ENCODE measurements at regions not wholly inside any gene's neighbourhood (a gene's known extent, or its start where the extent isn't known, plus 50 kb on each side); places are given as distances from the start of the nearest gene placed in this dataset.

DNA sequence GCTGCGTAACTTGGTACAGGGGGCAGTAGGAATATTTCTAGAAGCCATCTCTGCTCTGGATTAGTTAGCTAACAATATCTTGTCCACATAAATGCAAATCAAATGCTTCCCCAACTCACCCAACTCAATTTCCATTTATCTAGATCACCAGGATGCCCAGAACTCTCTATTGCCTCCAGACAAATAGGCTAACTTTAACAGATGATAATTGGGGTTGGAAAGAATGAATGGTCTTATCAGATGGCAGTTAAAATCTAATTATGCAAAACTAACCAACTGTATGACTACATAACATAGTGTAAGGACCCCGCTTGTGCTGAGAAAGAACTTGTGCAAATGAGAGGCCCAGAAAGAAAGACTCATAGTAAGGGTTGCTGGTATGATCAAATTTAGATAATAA is 1024.8 kb downstream of the PLA2G4A start:
- no peak for DNase-seq

DNA sequence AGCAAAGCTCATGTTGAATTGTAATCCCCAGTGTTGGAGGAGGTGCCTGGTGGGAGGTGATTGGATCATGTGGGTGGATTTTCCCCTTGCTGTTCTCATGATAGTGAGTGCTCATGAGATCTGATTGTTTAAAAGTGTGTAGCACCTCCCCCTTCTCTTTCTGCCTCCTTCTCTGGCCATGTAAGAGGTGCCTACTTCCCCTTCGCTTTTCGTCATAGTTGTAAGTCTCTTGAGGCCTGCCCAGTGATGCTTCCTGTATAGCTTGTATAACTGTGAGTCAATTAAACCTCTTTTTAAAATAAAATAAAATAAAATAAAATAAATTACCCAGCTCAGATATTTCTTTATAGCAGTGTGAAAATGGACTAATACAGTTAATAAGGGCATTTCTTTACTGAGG is 1025.7 kb downstream of the PLA2G4A start:
- no peak for DNase-seq

DNA sequence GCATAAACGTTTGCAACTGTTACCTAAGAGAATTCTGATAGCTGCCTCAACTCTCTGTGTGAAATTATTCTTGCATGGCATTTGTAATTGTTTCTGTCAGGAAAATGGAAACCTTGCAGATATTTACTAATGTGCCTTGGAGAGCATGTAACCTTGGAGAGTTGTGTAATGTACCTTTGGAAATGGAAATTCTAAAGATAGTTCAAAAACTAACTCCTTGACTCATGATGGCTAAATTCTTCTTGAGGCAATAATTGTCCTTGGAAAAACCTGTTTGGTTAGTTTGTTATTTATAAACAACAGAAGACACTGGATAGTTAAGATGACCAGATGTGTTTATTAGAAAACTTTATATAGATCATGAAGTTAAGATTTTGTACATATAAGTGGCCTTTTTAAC is 1033.8 kb downstream of the PLA2G4A start:
- DNase-seq: no peak

DNA sequence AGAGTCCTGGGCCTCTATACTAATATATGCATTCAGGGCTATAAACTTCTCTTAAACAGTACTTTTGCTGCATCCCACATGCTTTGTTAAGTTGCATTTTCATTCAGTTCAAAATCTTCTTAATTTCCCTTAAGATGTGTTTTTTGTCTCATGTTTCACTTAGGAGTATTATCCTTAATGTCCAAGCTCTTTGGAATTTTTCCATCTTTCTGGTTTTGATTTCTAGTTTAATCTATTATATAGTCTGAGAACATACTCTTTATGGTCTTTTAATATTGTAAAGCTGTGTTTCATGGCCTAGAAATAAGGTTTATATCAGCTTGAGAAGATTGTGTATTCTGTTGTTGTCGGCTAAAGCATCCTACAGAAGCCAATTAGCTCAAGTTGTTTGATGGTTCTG is 1041.8 kb downstream of the PLA2G4A start:
- no peak for DNase-seq

DNA sequence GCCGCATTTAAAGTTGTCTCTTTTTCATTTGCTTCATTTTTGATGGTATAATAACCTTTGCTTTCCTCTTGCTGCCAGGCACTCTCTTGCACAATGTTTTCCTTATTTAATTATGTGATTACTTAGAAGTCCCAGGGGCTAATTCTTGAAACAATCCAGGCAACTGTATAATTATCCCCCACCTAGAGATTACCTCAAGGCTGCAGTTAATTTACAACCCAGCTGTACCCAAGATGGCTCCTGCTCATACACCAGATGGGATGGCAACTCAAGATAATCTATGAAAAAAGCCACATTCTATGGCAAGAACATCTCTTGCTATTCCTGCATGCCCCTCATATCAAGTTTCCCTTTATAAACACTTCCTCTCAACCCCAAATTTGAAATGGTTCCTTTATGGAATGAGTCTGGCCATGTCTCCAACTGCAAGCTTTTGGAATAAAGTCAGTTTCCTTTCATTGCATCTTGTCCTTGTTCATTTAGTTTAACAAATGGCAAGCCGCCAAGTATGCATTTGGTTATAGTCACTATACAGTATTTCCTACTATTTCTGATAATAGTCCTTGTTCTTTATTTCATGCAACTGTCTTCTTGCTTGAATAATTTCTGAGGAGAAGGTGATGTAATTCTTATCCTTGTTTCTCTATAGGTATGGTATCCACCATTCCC is 1042.6 kb downstream of the PLA2G4A start:
- no peak for DNase-seq

DNA sequence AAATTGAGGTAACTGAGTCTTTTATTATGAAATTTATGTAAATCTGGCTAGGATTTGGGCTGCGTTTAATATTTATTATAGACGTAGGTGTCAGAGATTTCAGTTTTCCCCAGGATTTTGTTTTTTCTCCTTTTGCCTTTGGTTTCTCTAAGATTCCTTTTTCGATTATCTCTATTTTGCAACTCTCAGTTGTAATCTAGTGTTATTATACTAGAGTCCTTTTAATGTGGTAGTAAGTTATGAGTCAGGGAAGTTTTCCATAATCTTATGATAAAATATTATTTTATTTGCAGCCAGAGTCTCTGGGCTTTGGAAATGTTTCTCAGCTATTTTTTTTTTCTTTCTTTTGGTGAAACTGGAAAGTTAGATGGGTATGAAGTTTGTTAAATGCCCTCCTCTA is 1043.8 kb downstream of the PLA2G4A start:
- DNase-seq: no peak

DNA sequence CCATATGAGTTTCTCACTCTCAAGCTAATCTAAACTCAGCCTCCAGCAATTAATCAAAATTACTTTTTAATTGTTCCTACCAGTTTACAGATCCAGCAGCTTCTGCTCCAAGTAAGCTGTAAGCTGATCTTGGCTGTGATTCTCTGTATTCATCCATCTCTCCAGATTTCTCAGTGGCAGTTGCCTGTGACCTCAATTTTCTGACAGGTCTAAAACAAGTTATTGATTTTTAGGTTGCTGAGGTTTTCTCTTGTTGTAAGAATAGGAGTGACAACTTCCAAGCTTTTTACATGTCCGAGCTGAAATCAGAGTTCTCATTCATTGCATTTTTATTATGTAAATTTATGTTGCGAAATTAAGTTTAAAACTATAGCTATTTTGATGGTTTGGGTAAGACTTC is 1044.4 kb downstream of the PLA2G4A start:
- DNase-seq: no peak

DNA sequence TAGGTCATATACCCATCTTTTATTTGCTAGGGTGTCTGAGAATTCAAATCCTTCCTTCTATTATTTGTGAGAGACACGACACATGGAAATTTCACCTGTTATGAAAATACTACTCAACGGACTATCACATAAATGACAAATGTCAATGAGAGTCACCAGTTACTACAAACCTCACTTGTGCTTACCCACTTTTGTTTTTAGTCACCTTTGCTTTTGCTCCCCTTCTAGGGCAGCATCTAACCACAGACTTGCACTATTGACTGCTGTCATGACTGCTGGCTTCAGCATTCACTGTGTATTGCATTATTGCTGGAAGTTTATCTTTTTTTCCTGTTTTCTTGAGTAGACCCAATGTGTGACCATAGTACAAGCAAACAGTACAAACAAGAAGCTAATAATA is 1048.0 kb downstream of the PLA2G4A start:
- no peak for DNase-seq

DNA sequence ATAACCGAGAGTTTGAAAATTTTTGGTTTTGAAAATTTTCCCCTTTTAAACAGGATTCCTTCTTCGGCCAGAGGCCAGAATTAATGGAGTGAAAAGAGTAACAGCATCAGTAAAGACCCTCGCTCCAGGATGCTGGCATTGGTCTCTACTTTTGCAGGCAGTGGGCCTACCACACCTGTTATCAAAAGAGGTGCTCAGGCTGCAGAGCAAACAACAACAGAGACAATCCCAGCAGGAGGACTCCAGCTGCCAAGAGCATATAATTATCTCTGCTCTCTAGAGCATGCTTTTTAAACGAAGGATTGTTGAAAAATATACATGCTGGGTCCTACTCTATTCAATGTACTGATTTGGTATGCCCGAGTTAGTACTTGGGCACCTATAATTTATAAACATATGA is 1048.5 kb downstream of the PLA2G4A start:
- no peak for DNase-seq

DNA sequence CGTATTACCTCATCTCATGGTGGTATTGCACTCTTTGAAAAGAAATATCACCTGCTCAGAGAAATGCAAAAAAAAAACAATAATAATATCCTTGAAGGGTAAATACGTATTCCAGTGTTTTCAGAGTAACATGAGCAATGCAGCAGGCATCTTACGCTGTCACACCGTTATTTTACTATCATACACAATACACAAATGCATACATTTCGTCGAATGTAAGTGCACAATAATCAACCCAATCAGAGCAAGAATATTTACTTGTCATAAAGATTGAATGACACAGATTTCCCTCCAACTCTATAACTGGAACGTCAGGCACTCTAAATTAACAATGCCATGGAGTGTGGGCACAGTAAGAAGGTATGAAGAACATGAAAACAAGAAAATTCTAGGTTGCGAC is 1050.1 kb downstream of the PLA2G4A start:
- no peak for DNase-seq

DNA sequence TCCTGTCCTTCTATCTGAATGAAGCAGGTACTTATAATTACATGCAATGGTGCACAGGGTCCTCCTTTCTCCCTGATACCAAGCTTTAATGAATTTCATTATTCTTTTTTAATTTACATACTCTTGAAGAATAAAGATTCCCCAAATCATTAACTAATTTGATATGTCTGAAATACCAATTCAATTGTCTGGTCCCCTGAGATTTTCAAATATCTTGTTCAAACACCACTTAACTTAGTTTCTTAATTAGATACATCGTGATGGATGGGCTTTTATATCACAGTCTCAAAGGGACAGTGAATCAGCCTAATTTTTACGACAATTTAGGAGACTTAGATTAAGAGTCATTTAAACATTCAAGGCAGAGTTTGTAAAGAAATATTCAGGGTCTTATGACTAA is 1054.6 kb downstream of the PLA2G4A start:
- DNase-seq: no peak

DNA sequence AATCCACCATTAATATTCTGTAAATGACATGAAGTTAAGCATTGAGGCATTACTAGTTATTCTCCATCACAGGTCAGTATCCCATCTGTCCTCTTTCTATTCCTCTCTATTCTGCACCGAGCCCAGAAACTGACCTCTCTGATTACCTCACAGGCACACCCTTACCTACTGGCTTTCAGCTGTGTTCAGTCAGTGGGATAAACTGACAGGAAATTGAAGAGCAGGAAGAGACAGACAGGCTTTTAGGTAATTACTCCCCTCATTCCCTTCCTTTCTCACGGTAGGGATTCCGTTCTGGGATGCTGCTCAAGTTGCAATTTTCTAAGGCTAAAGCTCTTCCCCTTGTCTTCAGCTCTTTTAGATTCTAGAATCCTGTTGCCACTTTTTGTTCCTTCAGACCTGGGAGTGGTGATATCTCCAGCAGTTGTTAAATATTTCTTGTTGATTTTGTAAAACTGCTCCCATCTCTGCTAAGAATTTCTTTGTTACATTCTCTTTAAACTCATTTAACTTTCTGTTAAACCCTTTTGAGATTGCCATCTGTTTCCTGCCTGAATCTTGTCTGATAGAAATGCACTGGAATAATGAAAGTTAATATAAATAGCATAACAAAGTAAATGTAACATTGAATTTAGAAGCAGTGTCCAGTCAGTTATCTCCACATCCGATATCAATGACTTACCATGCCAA is 1063.4 kb downstream of the PLA2G4A start:
- DNase-seq: no peak

DNA sequence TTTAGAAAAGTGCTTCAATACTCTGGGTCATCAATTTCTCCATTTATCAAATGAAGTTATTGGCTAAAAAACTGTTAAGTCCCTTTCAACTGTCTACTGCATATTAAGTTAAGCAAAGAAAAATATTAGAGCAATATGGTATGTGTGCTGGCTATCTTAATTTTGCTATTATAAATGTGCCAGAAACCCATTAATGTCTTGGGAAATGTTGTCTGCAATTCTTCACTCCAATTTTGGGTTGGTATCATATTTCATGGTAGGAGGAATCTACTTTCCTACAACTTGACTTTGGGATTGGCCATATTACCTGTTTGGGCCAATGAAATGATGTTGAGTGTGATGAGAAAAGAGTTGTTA is 1063.9 kb downstream of the PLA2G4A start:
- DNase-seq: no peak

DNA sequence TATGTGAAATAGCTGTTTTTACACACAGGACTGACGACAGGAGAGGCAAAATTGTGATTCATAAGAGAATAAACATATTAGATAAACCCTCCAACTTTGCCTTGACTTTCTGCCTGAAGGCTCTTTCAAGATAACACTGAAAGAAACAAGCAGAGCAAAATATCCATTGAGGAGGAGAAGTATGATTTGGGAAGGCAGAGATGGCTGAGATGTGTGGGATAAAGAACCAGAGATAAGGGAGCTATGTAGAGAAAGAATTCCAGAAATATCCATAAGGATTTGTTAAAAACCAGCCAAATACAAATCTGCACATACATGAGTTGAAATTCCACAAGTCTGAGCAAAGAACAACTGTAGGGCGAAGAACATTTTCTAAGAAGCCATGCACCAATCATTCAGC is 1064.7 kb downstream of the PLA2G4A start:
- DNase-seq: no peak

DNA sequence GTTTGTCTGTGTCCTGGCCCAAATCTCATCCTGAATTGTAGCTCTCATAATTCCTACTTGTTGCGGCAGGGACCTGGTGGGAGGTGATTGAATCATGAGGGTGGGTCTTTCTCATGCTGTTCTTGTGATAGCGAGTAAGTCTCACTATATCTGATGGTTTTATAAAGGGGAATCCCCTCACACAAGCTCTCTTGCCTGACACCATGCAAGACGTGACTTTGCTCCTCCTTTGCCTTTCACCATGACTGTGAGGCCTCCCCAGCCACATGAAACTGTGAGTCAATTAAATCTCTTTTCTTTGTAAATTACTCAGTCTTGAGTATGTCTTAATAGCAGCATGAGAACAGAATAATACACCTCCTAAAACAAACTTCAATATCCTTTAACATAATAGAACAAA is 1065.6 kb downstream of the PLA2G4A start:
- no peak for DNase-seq

DNA sequence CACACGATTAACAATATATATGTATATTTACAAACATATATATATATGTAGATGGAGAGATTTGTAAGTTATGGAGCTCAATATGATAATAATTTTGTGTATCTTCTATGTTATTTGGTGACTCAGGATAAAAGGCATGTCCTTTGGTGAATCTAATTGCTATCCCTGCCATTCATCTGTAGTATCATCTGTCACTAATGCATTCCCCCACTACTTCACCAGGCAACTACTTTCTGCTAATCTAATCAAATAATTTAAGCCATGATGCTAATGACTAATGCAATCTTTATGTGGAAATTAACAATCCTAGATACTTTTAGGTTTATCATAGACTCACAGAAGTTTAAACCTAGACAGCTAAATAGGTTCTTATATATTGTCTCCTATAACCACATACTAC is 1074.5 kb downstream of the PLA2G4A start:
- DNase-seq: no peak

DNA sequence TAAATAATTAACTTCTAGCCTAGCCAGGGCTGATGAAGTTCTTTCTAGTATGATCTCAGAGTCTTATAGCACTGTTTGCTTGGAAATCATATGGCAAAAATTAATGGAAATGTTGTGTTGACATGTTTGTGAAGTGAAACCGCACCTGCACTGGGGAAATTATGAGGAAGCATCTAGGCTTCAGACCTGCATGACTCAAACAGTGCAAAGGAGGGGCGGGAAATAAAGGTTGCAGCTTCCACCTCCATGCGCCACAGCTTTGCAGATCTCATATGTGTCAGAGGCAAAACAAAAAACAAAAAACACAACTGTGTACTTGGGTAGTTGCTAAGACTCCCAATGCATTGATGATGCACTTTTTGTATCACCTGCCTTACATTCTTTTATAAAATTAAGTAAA is 1080.6 kb downstream of the PLA2G4A start:
- DNase-seq: no peak

DNA sequence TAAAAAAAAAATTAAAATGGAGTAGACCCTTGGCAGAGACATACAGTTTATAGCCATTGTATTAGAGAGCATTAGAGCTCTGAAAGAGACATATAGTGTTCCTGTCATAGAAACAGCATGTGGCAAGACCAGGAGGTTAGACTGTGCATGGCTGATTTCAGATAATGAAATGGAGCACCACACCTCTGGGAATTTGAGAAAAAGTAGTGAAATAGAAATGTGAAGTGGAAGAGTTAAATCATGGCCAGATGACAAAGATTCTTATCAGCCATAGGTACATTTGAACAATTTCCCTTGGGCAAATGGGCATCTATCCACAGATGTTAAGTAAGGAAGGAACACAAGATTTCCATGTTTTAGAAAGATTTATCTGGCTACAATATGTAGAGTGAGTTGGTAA is 1083.1 kb downstream of the PLA2G4A start:
- no peak for DNase-seq

DNA sequence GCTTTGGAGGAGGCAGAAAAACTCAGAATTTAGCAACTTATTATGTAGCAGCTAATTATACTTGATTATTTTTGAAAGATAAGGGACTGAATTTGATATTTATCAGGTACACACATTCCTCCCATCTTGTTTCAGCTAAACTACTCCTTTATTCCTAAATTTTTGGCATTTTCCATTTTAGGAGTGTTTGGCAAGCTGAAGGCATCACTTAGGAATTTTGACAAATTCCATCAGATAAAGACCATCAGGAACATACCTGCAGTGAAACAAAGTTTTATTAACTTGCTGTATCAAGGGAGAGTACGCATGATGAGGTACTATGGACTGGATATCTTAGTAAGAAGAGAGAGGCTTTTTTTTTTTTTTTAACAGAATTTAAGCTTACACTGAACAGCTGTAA is 1092.2 kb downstream of the PLA2G4A start:
- no peak for DNase-seq

DNA sequence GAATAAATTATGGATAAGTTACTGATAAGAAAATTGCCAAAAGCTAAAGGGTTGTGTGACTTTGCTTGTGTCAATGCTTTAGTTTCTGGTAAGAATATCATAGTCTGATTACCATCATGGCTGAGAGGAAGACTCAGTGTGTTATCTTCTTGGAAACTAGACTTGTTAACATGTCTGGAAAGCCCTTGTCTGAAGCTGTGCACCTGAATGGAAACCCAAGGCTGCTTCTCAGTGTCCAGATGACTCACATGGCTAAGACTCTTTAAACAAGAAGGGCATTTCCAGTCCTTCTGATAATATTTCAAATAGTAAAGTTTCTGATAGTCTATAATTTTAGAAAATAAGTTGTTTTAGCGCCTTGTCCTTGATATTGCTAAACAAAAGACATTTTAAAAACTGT is 1092.7 kb downstream of the PLA2G4A start:
- DNase-seq: no peak

DNA sequence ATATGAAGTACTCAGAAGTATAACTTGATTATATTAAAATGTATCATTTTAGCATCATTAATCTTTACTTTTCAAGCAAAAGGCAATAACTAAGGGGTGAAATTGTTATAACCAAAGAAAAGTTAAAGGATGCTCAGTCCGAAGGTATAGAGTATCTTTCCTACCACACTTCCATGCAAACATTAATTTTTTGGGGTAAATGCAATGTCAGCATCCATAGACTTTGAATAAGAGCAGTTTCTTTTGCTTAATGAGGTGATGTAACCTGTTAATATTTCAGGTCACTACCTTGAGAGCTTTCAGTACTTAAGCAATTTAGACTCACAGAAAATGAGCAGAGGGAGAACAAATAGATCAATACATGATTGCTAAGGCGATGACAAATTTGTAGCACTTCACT is 1093.5 kb downstream of the PLA2G4A start:
- DNase-seq: no peak

DNA sequence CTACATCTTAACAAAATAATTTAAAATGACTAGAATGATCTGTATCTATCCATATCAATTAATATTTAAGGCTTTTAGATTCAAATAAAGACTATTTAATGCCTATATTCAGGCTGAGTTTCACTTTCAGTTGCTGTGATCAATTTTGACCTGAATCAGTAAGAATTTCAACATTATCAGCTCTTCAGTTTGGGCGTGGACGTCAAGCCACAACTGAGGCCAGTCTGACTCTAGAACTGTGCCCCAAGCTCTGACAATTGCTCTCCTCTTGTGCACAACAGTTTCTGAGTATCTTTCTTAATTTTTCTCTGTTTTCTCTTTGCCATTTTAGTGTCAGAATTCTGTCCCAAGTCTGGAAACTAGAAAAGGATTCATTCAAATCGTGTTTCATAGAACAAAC is 1095.5 kb downstream of the PLA2G4A start:
- DNase-seq: no peak

DNA sequence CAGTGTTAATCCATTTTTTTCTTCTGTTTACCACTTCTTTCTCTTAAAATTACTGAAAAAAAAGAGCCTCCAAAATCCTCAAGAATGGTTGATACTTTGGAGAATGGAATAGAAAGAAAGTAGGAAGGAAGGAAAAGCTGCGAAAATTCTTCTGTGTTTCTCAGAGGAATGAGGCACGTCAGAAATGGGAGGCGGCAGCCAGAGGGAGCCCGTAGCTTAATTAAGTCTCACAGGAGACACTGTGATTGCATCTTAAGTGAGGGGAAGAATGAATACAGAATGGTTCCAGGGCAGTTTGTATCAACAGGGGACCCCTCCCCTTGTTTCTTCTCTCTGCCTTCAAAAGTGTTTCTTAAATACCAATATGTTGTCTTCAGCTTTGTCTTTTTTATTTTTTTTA is 1099.5 kb downstream of the PLA2G4A start:
- DNase-seq: no peak

DNA sequence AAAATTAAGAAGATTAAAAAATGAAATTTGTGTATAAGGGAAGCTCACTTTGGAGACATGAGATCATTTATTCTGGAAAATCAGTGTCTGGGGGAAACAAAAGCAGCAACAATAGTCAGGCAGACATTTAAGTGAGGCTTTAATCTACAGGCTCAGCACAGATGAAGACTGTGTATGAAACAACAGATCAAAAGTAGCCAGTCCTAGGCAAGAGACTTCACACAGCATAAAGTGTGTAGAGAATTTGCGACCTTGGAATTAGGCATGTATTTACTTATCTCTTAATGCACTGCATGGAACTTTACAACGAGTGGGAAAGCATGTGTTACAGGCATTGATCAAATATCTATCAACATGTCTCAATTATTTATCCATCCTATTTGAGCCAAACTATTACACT is 1099.9 kb downstream of the PLA2G4A start:
- DNase-seq: no peak

DNA sequence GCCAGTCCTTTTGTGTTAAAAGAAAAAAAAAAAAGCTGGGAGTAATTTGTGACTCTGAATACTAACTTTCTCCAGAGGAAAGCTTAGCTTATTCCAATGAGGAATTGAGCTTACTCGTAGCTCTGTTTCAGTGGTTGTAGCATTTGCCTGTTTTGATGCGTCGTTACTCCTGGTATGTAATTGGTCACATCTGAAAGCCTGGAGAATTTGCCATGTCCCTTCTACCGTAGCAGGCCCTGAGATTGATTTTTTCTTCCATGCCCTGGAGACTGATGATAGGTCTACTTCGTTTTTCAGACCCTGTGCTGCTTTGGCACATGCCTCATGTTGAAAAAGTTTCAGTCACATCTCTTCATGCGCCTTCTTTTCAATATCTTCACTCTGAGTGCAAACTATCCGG is 1103.0 kb downstream of the PLA2G4A start:
- no peak for DNase-seq

Measured in CD4-positive, alpha-beta T cell treated with Interleukin-17A for 4 hours (primary cell).